Activated CD4-positive, alpha-beta T cell treated with anti-CD3 and anti-CD28 coated beads for 36 hours (primary cell): ENCODE measurements at regions not wholly inside any gene's neighbourhood (a gene's known extent, or its start where the extent isn't known, plus 50 kb on each side); places are given as distances from the start of the nearest gene placed in this dataset.

Experiments
- ATAC-seq: fragments of 200-7000 bp; cut with Tn5 transposase; one replicate; pipeline ENCODE4 v1.10.0; 2021; ENCODE audit warnings: mild to moderate bottlenecking, moderate library complexity
- CTCF ChIA-PET: fragments of 350-600 bp; sonication (Branson Sonifier 250); formaldehyde crosslinking; loops from one replicate; lab custom pipeline; 2021; ENCODE audit warnings: antibody characterized with exemption; lab: Charles Lee
- POLR2A ChIA-PET: fragments of 350-600 bp; sonication (Branson Sonifier 250); formaldehyde crosslinking; loops from one replicate; lab custom pipeline; 2021; ENCODE audit warnings: antibody characterized with exemption, inconsistent platforms; lab: Charles Lee
- DNase-seq: peaks from one replicate; pipeline ENCODE4 v3.0.0-alpha.2; 2020
- H3K27ac Mint-ChIP-seq: one replicate; pipeline ENCODE4 v1.8.0; 2021; ENCODE audit warnings: mixed read lengths
- H3K27me3 Mint-ChIP-seq: one replicate; pipeline ENCODE4 v1.8.0; 2021; ENCODE audit warnings: mixed read lengths
- H3K36me3 Mint-ChIP-seq: one replicate; pipeline ENCODE4 v1.8.0; 2021; ENCODE audit warnings: low read depth, mixed read lengths
- H3K4me1 Mint-ChIP-seq: one replicate; pipeline ENCODE4 v1.8.0; 2021; ENCODE audit warnings: mixed read lengths
- H3K4me3 Mint-ChIP-seq: one replicate; pipeline ENCODE4 v1.8.0; 2021; ENCODE audit warnings: mild to moderate bottlenecking, moderate library complexity, mixed read lengths
- H3K9me3 Mint-ChIP-seq: one replicate; pipeline ENCODE4 v1.8.0; 2021; ENCODE audit warnings: low read depth, mixed read lengths
- intact Hi-C, 2 experiments: fragments of 100-400 bp; cut with DNase I in 1 of 2; cut with micrococcal nuclease in 1 of 2; formaldehyde crosslinking; loops; one replicate each; pipeline versions ENCODE4 v1.14.2 to v1.15.1; 2022 to 2024; cut with DNase I, micrococcal nuclease

- Mint-ChIP-seq H3K27ac (no peak overlapping the region), H3K36me3 (peaks cover 1% of the 10 kb centered on the region), H3K27me3 (peaks cover 38% of the 10 kb centered on the region), H3K9me3 (peaks cover 9% of the 10 kb centered on the region), H3K4me1 (no peaks in the 10 kb centered on the region), H3K4me3 (no peak overlapping the region)
- intact Hi-C loops = no loop called here
- ATAC-seq (no peak), DNase-seq (no peak)
- CTCF ChIA-PET = interaction anchor here (0.9 kb wide), 1 partner anchor 16 kb away, joined by 3 read pairs; no protein-coding TSS in a partner anchor
- POLR2A ChIA-PET = no interaction called here
Observed at GRCh38 chr5:73336366-73336765, 112.2 kb downstream of the FOXD1 start.

- ChIA-PET POLR2A (no interaction called here), CTCF (interaction anchor here (0.6 kb wide), 1 partner anchor 267 kb away, joined by 3 read pairs; no protein-coding TSS in a partner anchor)
- intact Hi-C loops = no loop called here
- Mint-ChIP-seq H3K27ac (no peak overlapping the region), H3K4me1 (no peaks in the 10 kb centered on the region), H3K4me3 (no peak overlapping the region), H3K27me3 (peaks cover 30% of the 10 kb centered on the region), H3K36me3 (peaks cover 1% of the 10 kb centered on the region), H3K9me3 (peaks cover 13% of the 10 kb centered on the region)
- DNase-seq (no peak), ATAC-seq (no peak)
Observed at GRCh38 chr5:73333944-73334703, 114.5 kb downstream of the FOXD1 start.

GRCh38 chr5:73330613-73331012 lies 118.0 kb downstream of the FOXD1 start:
- ATAC-seq (no peak), DNase-seq (no peak)
- POLR2A ChIA-PET = no interaction called here
- CTCF ChIA-PET = no interaction called here
- intact Hi-C loops = no loop called here
- no peaks in the 10 kb centered on the region for H3K4me1 Mint-ChIP-seq
- H3K4me3 Mint-ChIP-seq = no peak overlapping the region
- H3K36me3 Mint-ChIP-seq = peaks cover 1% of the 10 kb centered on the region
- H3K27ac Mint-ChIP-seq = no peak overlapping the region
- H3K9me3 Mint-ChIP-seq = peaks cover 13% of the 10 kb centered on the region
- peaks cover 33% of the 10 kb centered on the region for H3K27me3 Mint-ChIP-seq

- POLR2A ChIA-PET = no interaction called here
- no peak overlapping the region for H3K27ac Mint-ChIP-seq
- H3K9me3 Mint-ChIP-seq = peaks cover 13% of the 10 kb centered on the region
- DNase-seq = no peak
- no peak overlapping the region for H3K4me3 Mint-ChIP-seq
- CTCF ChIA-PET = no interaction called here
- H3K4me1 Mint-ChIP-seq = no peaks in the 10 kb centered on the region
- ATAC-seq = no peak
- intact Hi-C loops = no loop called here
- peaks cover 1% of the 10 kb centered on the region for H3K36me3 Mint-ChIP-seq
- peaks cover 32% of the 10 kb centered on the region for H3K27me3 Mint-ChIP-seq
Observed at GRCh38 chr5:73328640-73329039, 119.9 kb downstream of the FOXD1 start.

- CTCF ChIA-PET = no interaction called here
- Mint-ChIP-seq H3K4me1 (no peaks in the 10 kb centered on the region), H3K9me3 (peaks cover 13% of the 10 kb centered on the region), H3K27me3 (peaks cover 36% of the 10 kb centered on the region), H3K36me3 (peaks cover 1% of the 10 kb centered on the region), H3K27ac (no peak overlapping the region), H3K4me3 (no peak overlapping the region)
- intact Hi-C loops = no loop called here
- DNase-seq (no peak), ATAC-seq (no peak)
- POLR2A ChIA-PET = no interaction called here
Observed at GRCh38 chr5:73327908-73328455, 120.6 kb downstream of the FOXD1 start.

- H3K36me3 Mint-ChIP-seq = no peaks in the 10 kb centered on the region
- H3K4me1 Mint-ChIP-seq = no peaks in the 10 kb centered on the region
- no peak for DNase-seq
- no peak for ATAC-seq
- no peaks in the 10 kb centered on the region for H3K9me3 Mint-ChIP-seq
- intact Hi-C loops = no loop called here
- H3K27ac Mint-ChIP-seq = no peak overlapping the region
- POLR2A ChIA-PET = no interaction called here
- peaks cover 37% of the 10 kb centered on the region for H3K27me3 Mint-ChIP-seq
- CTCF ChIA-PET = interaction anchor here (0.8 kb wide), 1 partner anchor 933 kb away, joined by 3 read pairs; no protein-coding TSS in a partner anchor
- H3K4me3 Mint-ChIP-seq = no peak overlapping the region
Observed at GRCh38 chr5:73325546-73325945, 123.0 kb downstream of the FOXD1 start.

- intact Hi-C loops = no loop called here
- Mint-ChIP-seq H3K4me1 (no peaks in the 10 kb centered on the region), H3K36me3 (no peaks in the 10 kb centered on the region), H3K27me3 (peaks cover 43% of the 10 kb centered on the region), H3K9me3 (no peaks in the 10 kb centered on the region), H3K4me3 (no peak overlapping the region), H3K27ac (no peak overlapping the region)
- CTCF ChIA-PET = no interaction called here
- POLR2A ChIA-PET = no interaction called here
- DNase-seq = no peak
- no peak for ATAC-seq
Observed at GRCh38 chr5:73323466-73323865, 125.1 kb downstream of the FOXD1 start.

- Mint-ChIP-seq H3K4me3 (no peak overlapping the region), H3K4me1 (no peaks in the 10 kb centered on the region), H3K36me3 (no peaks in the 10 kb centered on the region), H3K27me3 (peaks cover 49% of the 10 kb centered on the region), H3K27ac (no peak overlapping the region), H3K9me3 (no peaks in the 10 kb centered on the region)
- ChIA-PET CTCF (no interaction called here), POLR2A (no interaction called here)
- DNase-seq (no peak), ATAC-seq (no peak)
- intact Hi-C loops = no loop called here
Observed at GRCh38 chr5:73322437-73323076, 126.0 kb downstream of the FOXD1 start.

- DNase-seq = no peak
- CTCF ChIA-PET = interaction anchor here (0.6 kb wide), 1 partner anchor 200 kb away, joined by 4 read pairs; no protein-coding TSS in a partner anchor
- peaks cover 50% of the 10 kb centered on the region for H3K27me3 Mint-ChIP-seq
- POLR2A ChIA-PET = no interaction called here
- no peaks in the 10 kb centered on the region for H3K4me1 Mint-ChIP-seq
- no peaks in the 10 kb centered on the region for H3K9me3 Mint-ChIP-seq
- H3K4me3 Mint-ChIP-seq = no peak overlapping the region
- no peaks in the 10 kb centered on the region for H3K36me3 Mint-ChIP-seq
- H3K27ac Mint-ChIP-seq = no peak overlapping the region
- intact Hi-C loops = no loop called here
- ATAC-seq = no peak
Observed at GRCh38 chr5:73321757-73322436, 126.7 kb downstream of the FOXD1 start.

- no peaks in the 10 kb centered on the region for H3K4me1 Mint-ChIP-seq
- DNase-seq = no peak
- no peaks in the 10 kb centered on the region for H3K36me3 Mint-ChIP-seq
- H3K9me3 Mint-ChIP-seq = no peaks in the 10 kb centered on the region
- no peak for ATAC-seq
- H3K4me3 Mint-ChIP-seq = no peak overlapping the region
- H3K27me3 Mint-ChIP-seq = peaks cover 52% of the 10 kb centered on the region
- intact Hi-C loops = no loop called here
- POLR2A ChIA-PET = no interaction called here
- no peak overlapping the region for H3K27ac Mint-ChIP-seq
- CTCF ChIA-PET = interaction anchor here (1.0 kb wide), 1 partner anchor 99 kb away, joined by 3 read pairs; no protein-coding TSS in a partner anchor
Observed at GRCh38 chr5:73319036-73319435, 129.5 kb downstream of the FOXD1 start.

- CTCF ChIA-PET = interaction anchor here (1.0 kb wide), 1 partner anchor 99 kb away, joined by 3 read pairs; no protein-coding TSS in a partner anchor
- no peak for ATAC-seq
- peaks cover 55% of the 10 kb centered on the region for H3K27me3 Mint-ChIP-seq
Observed at GRCh38 chr5:73318308-73318719, 130.3 kb downstream of the FOXD1 start.

More at GRCh38 chr5:73318308-73318719, 130.3 kb downstream of the FOXD1 start:
- Mint-ChIP-seq H3K36me3 (no peaks in the 10 kb centered on the region), H3K9me3 (no peaks in the 10 kb centered on the region), H3K27ac (no peak overlapping the region), H3K4me1 (no peaks in the 10 kb centered on the region), H3K4me3 (no peak overlapping the region)
- POLR2A ChIA-PET = no interaction called here
- DNase-seq = no peak
- intact Hi-C loops = no loop called here
